ENCODE measurements at regions not wholly inside any gene's neighbourhood (a gene's known extent, or its start where the extent isn't known, plus 50 kb on each side); places are given as distances from the start of the nearest gene placed in this dataset.

DNA sequence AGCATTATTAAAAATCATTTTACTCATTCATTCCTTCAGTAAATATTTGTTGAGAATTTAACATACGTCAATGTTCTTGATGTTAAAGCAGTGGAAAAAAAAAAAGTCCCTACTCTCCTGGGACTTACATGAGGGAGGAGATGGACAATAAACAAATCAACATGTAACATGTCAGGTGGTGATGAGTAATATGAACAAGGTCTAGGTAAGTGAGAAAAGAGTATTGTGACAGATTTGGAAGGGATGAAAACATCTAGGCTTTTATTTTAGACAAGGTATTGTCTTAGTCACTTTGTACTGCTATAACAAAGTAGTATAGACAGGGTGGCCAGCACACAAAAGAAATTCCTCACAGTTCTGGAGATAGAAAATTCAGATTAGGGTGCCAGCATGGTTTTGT lies 167.2 kb downstream of the FSCB start:
- no peak for ATAC-seq
- TF ChIP-seq GLIS3 (CRISPR knock-in tag; IDR thresholded peaks at IDR 0.05) (no peak), RARB (CRISPR knock-in tag; IDR thresholded peaks at IDR 0.05) (no peak), ZNF70 (CRISPR knock-in tag; IDR thresholded peaks at IDR 0.05) (no peak), ZNF8 (CRISPR knock-in tag; IDR thresholded peaks at IDR 0.05) (no peak), OSR1 (CRISPR knock-in tag; IDR thresholded peaks at IDR 0.05) (no peak), ZFP3 (CRISPR knock-in tag; IDR thresholded peaks at IDR 0.05) (no peak), CSDC2 (CRISPR knock-in tag; IDR thresholded peaks at IDR 0.05) (no peak), ISL1 (CRISPR knock-in tag; IDR thresholded peaks at IDR 0.05) (no peak), ZNF565 (CRISPR knock-in tag; conservative IDR thresholded peaks at IDR 0.05; ENCODE audit: low read depth) (no peak), TCF4 (CRISPR knock-in tag; IDR thresholded peaks at IDR 0.05; ENCODE audit: borderline replicate concordance) (no peak)
- TF ChIP-seq, protein P1, sequence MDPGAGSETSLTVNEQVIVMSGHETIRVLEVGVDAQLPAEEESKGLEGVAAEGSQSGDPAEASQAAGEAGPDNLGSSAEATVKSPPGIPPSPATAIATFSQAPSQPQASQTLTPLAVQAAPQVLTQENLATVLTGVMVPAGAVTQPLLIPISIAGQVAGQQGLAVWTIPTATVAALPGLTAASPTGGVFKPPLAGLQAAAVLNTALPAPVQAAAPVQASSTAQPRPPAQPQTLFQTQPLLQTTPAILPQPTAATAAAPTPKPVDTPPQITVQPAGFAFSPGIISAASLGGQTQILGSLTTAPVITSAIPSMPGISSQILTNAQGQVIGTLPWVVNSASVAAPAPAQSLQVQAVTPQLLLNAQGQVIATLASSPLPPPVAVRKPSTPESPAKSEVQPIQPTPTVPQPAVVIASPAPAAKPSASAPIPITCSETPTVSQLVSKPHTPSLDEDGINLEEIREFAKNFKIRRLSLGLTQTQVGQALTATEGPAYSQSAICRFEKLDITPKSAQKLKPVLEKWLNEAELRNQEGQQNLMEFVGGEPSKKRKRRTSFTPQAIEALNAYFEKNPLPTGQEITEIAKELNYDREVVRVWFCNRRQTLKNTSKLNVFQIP (CRISPR knock-in tag; IDR thresholded peaks at IDR 0.05; ENCODE audit: borderline replicate concordance, low read depth): no peak
- TF ChIP-seq, protein P2, sequence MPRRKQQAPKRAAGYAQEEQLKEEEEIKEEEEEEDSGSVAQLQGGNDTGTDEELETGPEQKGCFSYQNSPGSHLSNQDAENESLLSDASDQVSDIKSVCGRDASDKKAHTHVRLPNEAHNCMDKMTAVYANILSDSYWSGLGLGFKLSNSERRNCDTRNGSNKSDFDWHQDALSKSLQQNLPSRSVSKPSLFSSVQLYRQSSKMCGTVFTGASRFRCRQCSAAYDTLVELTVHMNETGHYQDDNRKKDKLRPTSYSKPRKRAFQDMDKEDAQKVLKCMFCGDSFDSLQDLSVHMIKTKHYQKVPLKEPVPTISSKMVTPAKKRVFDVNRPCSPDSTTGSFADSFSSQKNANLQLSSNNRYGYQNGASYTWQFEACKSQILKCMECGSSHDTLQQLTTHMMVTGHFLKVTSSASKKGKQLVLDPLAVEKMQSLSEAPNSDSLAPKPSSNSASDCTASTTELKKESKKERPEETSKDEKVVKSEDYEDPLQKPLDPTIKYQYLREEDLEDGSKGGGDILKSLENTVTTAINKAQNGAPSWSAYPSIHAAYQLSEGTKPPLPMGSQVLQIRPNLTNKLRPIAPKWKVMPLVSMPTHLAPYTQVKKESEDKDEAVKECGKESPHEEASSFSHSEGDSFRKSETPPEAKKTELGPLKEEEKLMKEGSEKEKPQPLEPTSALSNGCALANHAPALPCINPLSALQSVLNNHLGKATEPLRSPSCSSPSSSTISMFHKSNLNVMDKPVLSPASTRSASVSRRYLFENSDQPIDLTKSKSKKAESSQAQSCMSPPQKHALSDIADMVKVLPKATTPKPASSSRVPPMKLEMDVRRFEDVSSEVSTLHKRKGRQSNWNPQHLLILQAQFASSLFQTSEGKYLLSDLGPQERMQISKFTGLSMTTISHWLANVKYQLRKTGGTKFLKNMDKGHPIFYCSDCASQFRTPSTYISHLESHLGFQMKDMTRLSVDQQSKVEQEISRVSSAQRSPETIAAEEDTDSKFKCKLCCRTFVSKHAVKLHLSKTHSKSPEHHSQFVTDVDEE (CRISPR knock-in tag; IDR thresholded peaks at IDR 0.05): no peak
- TF ChIP-seq, protein P3, sequence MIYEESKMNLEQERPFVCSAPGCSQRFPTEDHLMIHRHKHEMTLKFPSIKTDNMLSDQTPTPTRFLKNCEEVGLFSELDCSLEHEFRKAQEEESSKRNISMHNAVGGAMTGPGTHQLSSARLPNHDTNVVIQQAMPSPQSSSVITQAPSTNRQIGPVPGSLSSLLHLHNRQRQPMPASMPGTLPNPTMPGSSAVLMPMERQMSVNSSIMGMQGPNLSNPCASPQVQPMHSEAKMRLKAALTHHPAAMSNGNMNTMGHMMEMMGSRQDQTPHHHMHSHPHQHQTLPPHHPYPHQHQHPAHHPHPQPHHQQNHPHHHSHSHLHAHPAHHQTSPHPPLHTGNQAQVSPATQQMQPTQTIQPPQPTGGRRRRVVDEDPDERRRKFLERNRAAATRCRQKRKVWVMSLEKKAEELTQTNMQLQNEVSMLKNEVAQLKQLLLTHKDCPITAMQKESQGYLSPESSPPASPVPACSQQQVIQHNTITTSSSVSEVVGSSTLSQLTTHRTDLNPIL (CRISPR knock-in tag; IDR thresholded peaks at IDR 0.05; ENCODE audit: low read depth): no peak
- TF ChIP-seq, protein P4, sequence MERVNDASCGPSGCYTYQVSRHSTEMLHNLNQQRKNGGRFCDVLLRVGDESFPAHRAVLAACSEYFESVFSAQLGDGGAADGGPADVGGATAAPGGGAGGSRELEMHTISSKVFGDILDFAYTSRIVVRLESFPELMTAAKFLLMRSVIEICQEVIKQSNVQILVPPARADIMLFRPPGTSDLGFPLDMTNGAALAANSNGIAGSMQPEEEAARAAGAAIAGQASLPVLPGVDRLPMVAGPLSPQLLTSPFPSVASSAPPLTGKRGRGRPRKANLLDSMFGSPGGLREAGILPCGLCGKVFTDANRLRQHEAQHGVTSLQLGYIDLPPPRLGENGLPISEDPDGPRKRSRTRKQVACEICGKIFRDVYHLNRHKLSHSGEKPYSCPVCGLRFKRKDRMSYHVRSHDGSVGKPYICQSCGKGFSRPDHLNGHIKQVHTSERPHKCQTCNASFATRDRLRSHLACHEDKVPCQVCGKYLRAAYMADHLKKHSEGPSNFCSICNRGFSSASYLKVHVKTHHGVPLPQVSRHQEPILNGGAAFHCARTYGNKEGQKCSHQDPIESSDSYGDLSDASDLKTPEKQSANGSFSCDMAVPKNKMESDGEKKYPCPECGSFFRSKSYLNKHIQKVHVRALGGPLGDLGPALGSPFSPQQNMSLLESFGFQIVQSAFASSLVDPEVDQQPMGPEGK (CRISPR knock-in tag; IDR thresholded peaks at IDR 0.05; ENCODE audit: borderline replicate concordance): no peak

DNA sequence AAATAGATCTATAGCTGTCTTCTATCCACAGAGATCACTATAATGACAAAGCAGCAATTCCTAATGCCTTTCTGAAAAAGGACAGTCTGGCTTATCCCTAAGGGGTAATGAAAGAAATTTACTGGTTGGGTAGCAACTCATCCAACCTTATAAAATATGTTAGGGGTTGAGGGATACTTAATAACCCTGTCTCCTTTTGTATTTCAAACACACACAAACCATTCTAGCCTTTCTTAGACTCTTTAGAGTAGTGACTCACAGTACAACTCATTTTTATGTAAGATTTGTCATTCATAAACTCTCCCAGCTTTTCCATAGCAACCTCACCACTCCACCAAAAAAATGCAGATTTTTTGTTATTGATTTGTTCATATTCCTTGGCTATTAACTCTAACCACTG lies 167.9 kb downstream of the FSCB start:
- TF ChIP-seq ESRRG (CRISPR knock-in tag; IDR thresholded peaks at IDR 0.05): no peak
- TF ChIP-seq, protein P2 (CRISPR knock-in tag; IDR thresholded peaks at IDR 0.05): no peak
- TF ChIP-seq PPARA (CRISPR knock-in tag; IDR thresholded peaks at IDR 0.05; ENCODE audit: borderline replicate concordance): no peak
- no peak for TF ChIP-seq TCF4 (CRISPR knock-in tag; IDR thresholded peaks at IDR 0.05; ENCODE audit: borderline replicate concordance)
- TF ChIP-seq, protein P1 (CRISPR knock-in tag; IDR thresholded peaks at IDR 0.05; ENCODE audit: borderline replicate concordance, low read depth): no peak
- no peak for TF ChIP-seq ZNF565 (CRISPR knock-in tag; conservative IDR thresholded peaks at IDR 0.05; ENCODE audit: low read depth)
- no peak for TF ChIP-seq ZNF70 (CRISPR knock-in tag; IDR thresholded peaks at IDR 0.05)
- TF ChIP-seq SNAI2 (CRISPR knock-in tag; IDR thresholded peaks at IDR 0.05): no peak
- no peak for TF ChIP-seq OSR1 (CRISPR knock-in tag; IDR thresholded peaks at IDR 0.05)
- no peak for TF ChIP-seq ARNTL (CRISPR knock-in tag; IDR thresholded peaks at IDR 0.05; ENCODE audit: borderline replicate concordance, low read depth)
- TF ChIP-seq GLIS3 (CRISPR knock-in tag; IDR thresholded peaks at IDR 0.05): no peak
- TF ChIP-seq ZNF8 (CRISPR knock-in tag; IDR thresholded peaks at IDR 0.05): no peak
- no peak for TF ChIP-seq ZFP3 (CRISPR knock-in tag; IDR thresholded peaks at IDR 0.05)
- TF ChIP-seq, protein P4 (CRISPR knock-in tag; IDR thresholded peaks at IDR 0.05; ENCODE audit: borderline replicate concordance): no peak
- ATAC-seq: no peak
